IMR-90 (cell line): ENCODE measurements at regions not wholly inside any gene's neighbourhood (a gene's known extent, or its start where the extent isn't known, plus 50 kb on each side); places are given as distances from the start of the nearest gene placed in this dataset.

Experiments
- ATAC-seq: fragments of 200-7000 bp; cut with Tn5 transposase; 2 replicates; pipeline ENCODE4 v1.9.1; 2020; ENCODE audit warnings: low read depth, mild to moderate bottlenecking, moderate library complexity
- BruUV-seq: library from RNA; stranded (reverse); fragments of 400-500 nt; replicated peaks from 2 replicates; lab custom pipeline; 2021; lab: Mats Ljungman, UMichigan
- CTCF ChIA-PET: fragments of 300-600 bp; formaldehyde crosslinking; extraction: SDS; loops from one replicate; lab custom pipeline; 2021; ENCODE audit warnings: antibody characterized with exemption; lab: Yijun Ruan, JAX
- POLR2A ChIA-PET: fragments of 300-600 bp; sonication (Branson Sonifier 250); formaldehyde crosslinking; loops from one replicate; lab custom pipeline; 2022; ENCODE audit warnings: antibody characterized with exemption; ENCODE audit not compliant: unreplicated experiment; lab: Charles Lee
- DNase-seq: peaks from one replicate; pipeline ENCODE4 v3.0.0; 2013
- H2AFZ ChIP-seq: replicated peaks from 2 replicates; pipeline ENCODE3; 2013; ENCODE audit warnings: low read length, mild to moderate bottlenecking; ENCODE audit not compliant: poor library complexity
- H2AK5ac ChIP-seq: 2 replicates; pipeline ENCODE4 v1.6.1; 2013; ENCODE audit warnings: low read depth, low read length, inconsistent platforms
- H2AK9ac ChIP-seq: replicated peaks from 2 replicates; pipeline ENCODE3; 2013; ENCODE audit warnings: mild to moderate bottlenecking, low read depth, low read length, moderate library complexity; ENCODE audit not compliant: poor library complexity
- H2BK120ac ChIP-seq: 2 replicates; pipeline ENCODE4 v1.6.1; 2013; ENCODE audit warnings: low read depth, low read length, inconsistent platforms
- H2BK15ac ChIP-seq: 3 replicates; pipeline ENCODE4 v1.6.1; 2013; ENCODE audit warnings: low read depth, low read length, inconsistent platforms
- H2BK20ac ChIP-seq: 2 replicates; pipeline ENCODE4 v1.6.1; 2013; ENCODE audit warnings: low read depth, mild to moderate bottlenecking, inconsistent platforms, low read length, moderate library complexity
- H2BK5ac ChIP-seq: 2 replicates; pipeline ENCODE4 v1.6.1; 2013; ENCODE audit warnings: mild to moderate bottlenecking, low read depth, low read length, inconsistent platforms; ENCODE audit not compliant: poor library complexity, severe bottlenecking
- H3K14ac ChIP-seq: replicated peaks from 2 replicates; pipeline ENCODE4 v1.6.1; 2013; ENCODE audit warnings: low read depth, low read length, inconsistent platforms
- H3K18ac ChIP-seq: 2 replicates; pipeline ENCODE4 v1.6.1; 2013; ENCODE audit warnings: low read depth, low read length, control low read depth
- H3K23ac ChIP-seq: 2 replicates; pipeline ENCODE4 v1.6.1; 2013; ENCODE audit warnings: low read depth, low read length, inconsistent platforms
- H3K27ac ChIP-seq: 2 replicates; pipeline ENCODE4 v1.5.1; 2013; ENCODE audit warnings: mild to moderate bottlenecking, control low read depth, low read length; ENCODE audit not compliant: insufficient read depth
- H3K27me3 ChIP-seq: 2 replicates; pipeline ENCODE4 v1.6.1; 2013; ENCODE audit warnings: low read length; ENCODE audit not compliant: control insufficient read depth, insufficient read depth
- H3K36me3 ChIP-seq: 2 replicates; pipeline ENCODE4 v1.6.1; 2013; ENCODE audit warnings: low read length, mixed read lengths; ENCODE audit not compliant: control insufficient read depth, insufficient read depth
- H3K4ac ChIP-seq: 2 replicates; pipeline ENCODE4 v1.6.1; 2013; ENCODE audit warnings: low read depth, low read length, inconsistent platforms
- H3K4me1 ChIP-seq: 2 replicates; pipeline ENCODE4 v1.6.1; 2013; ENCODE audit warnings: low read length, mixed read lengths; ENCODE audit not compliant: control insufficient read depth, insufficient read depth
- H3K4me2 ChIP-seq: 2 replicates; pipeline ENCODE4 v1.6.1; 2013; ENCODE audit warnings: low read depth, mild to moderate bottlenecking, control low read depth, low read length, moderate library complexity
- H3K4me3 ChIP-seq: 2 replicates; pipeline ENCODE4 v1.5.1; 2013; ENCODE audit warnings: low read depth, mild to moderate bottlenecking, control low read depth, low read length, moderate library complexity; ENCODE audit not compliant: insufficient read depth
- H3K56ac ChIP-seq: 2 replicates; pipeline ENCODE4 v1.6.1; 2013; ENCODE audit warnings: low read length, inconsistent platforms; ENCODE audit not compliant: insufficient read depth; ENCODE audit errors: extremely low read depth
- H3K79me1 ChIP-seq, 2 experiments: 2 replicates each; pipeline ENCODE4 v1.6.1; 2013; ENCODE audit warnings: low read length in 2 of 2, inconsistent platforms in 1 of 2, low read depth in 1 of 2
- H3K9ac ChIP-seq: 2 replicates; pipeline ENCODE4 v1.6.1; 2013; ENCODE audit warnings: low read depth, low read length, control low read depth
- H3K9me1 ChIP-seq: 2 replicates; pipeline ENCODE4 v1.6.1; 2013; ENCODE audit warnings: low read length, inconsistent platforms; ENCODE audit not compliant: insufficient read depth
- H3K9me3 ChIP-seq: 2 replicates; pipeline ENCODE4 v1.6.1; 2013; ENCODE audit warnings: low read length; ENCODE audit not compliant: control insufficient read depth, insufficient read depth
- H4K20me1 ChIP-seq: 2 replicates; pipeline ENCODE4 v1.6.1; 2013; ENCODE audit warnings: low read length, inconsistent platforms; ENCODE audit not compliant: insufficient read depth
- H4K5ac ChIP-seq: 2 replicates; pipeline ENCODE4 v1.6.1; 2013; ENCODE audit warnings: mild to moderate bottlenecking, low read depth, low read length, control low read depth
- H4K8ac ChIP-seq, 2 experiments: 2 replicates each; pipeline ENCODE4 v1.6.1; 2013; ENCODE audit warnings: low read depth in 2 of 2, low read length in 2 of 2, control low read depth in 1 of 2, inconsistent platforms in 1 of 2
- H4K91ac ChIP-seq: 2 replicates; pipeline ENCODE4 v1.6.1; 2013; ENCODE audit warnings: low read depth, low read length, inconsistent platforms; ENCODE audit not compliant: insufficient read depth
- BHLHE40 ChIP-seq: fragments of 150-350 bp; IDR thresholded peaks from 2 replicates; pipeline ENCODE4 v1.6.1; 2016; ENCODE audit warnings: mild to moderate bottlenecking, low read depth, low read length
- MAZ ChIP-seq: IDR thresholded peaks from 2 replicates; pipeline ENCODE4 v1.6.1; 2012; ENCODE audit warnings: low read depth, mild to moderate bottlenecking, low read length, improper control_type of control experiment, moderate library complexity, borderline replicate concordance
- WGBS, 2 experiments: methylation state at CpG; one replicate each; pipeline versions ENCODE4 v1.1.5 to v1.1.7; 2013; ENCODE audit warnings: missing lambda C conversion rate in 2 of 2; ENCODE audit not compliant: insufficient read length in 1 of 2; ENCODE audit errors: extremely low coverage in 2 of 2; 5-methylcytosine and 5-hydroxymethylcytosine counted together
- dilution Hi-C: fragments of 300-500 bp; cut with HindIII; formaldehyde crosslinking; loops from one replicate; pipeline ENCODE4 v1.14.3; 2018; ENCODE audit warnings: low sequenced_read_pairs; ENCODE audit not compliant: unreplicated experiment
- in situ Hi-C: fragments of 300-500 bp; cut with MboI; formaldehyde crosslinking; loops from 3 replicates; pipeline ENCODE4 v1.14.3; 2019; ENCODE audit warnings: low sequenced_read_pairs, inconsistent platforms, mixed read lengths
- intact Hi-C: fragments of 100-400 bp; cut with micrococcal nuclease; formaldehyde crosslinking; loops from 2 replicates; pipeline ENCODE4 v1.10.0; 2022

DNA sequence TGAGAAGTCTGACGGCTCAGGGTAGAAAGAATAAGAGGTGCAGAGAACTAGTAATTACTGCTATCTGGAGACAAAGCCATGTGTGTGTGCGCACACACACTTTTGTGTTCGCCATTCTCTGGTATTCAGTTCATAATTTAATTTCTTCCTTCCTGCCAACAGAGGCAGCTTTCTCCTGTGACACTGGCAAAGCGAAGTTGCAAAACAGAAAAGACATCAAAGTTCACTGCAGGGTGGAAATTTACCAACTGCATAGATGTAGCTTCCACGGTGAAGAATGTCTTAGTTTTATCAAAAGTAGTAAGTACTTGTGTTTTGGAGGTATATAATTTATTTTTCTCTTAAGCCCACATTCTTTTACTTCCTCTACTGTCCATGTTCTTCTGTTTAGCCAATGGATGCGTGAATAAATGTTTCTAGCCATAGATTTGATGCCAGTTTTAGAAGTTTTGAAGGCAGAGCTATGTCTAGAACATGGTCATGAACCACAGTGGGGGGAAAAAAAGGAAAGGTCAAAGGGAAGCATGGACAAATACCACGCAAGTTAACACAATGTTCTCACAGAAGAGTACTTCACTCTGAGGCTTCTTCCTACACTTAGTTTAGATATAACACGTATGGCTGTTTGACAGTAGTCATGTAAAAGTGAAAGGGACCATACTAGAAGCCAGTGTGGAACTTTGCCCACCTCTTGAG lies 536.5 kb upstream of the GRIA1 start:
- WGBS, 2 experiments, result no CpG with 5 or more reads among the region's 8 CpGs
- in situ Hi-C loops, result no loop called here

More for the DNA sequence above, 536.5 kb upstream of the GRIA1 start:
- H3K4me3 ChIP-seq, result no peak overlapping the region
- H3K23ac ChIP-seq, result no peak overlapping the region
- H3K18ac ChIP-seq, result no peak overlapping the region
- H2BK120ac ChIP-seq, result no peak overlapping the region
- H4K5ac ChIP-seq, result no peak overlapping the region
- H4K8ac ChIP-seq, result no peak overlapping the region
- H3K4ac ChIP-seq, result no peak overlapping the region
- H4K91ac ChIP-seq, result no peak overlapping the region
- H4K20me1 ChIP-seq, result no peaks in the 10 kb centered on the region
- no peak overlapping the region for H2BK15ac ChIP-seq
- no peak overlapping the region for H2AK5ac ChIP-seq
- no peaks in the 10 kb centered on the region for H3K27me3 ChIP-seq
- no peak for DNase-seq
- no peaks in the 10 kb centered on the region for H3K36me3 ChIP-seq
- H3K9ac ChIP-seq, result no peak overlapping the region
- no peaks in the 10 kb centered on the region for H3K9me1 ChIP-seq
- POLR2A ChIA-PET, result no interaction called here
- intact Hi-C loops (no loop called here), dilution Hi-C loops (no loop called here)
- no peak overlapping the region for H3K56ac ChIP-seq
- H3K9me3 ChIP-seq, result no peaks in the 10 kb centered on the region
- no peaks in the 10 kb centered on the region for H3K4me1 ChIP-seq
- H3K27ac ChIP-seq, result no peak overlapping the region
- H2AK9ac ChIP-seq, result no peak overlapping the region
- no peak for ATAC-seq
- H2AFZ ChIP-seq, result no peak overlapping the region
- H3K4me2 ChIP-seq, result no peak overlapping the region
- H3K79me1 ChIP-seq, result no peaks in the 10 kb centered on the region
- no peak overlapping the region for H2BK20ac ChIP-seq
- no peak overlapping the region for H2BK5ac ChIP-seq
- H3K14ac ChIP-seq, result no peak overlapping the region
- TF ChIP-seq BHLHE40 (no peak), MAZ (no peak)
- CTCF ChIA-PET, result no interaction called here
- no TSS peak for BruUV-seq
